ENCODE measurements at regions not wholly inside any gene's neighbourhood (a gene's known extent, or its start where the extent isn't known, plus 50 kb on each side); places are given as distances from the start of the nearest gene placed in this dataset.
"Not testable (repeated sequence)": the region's sequence is repeated elsewhere in the genome, so short reads cannot be mapped to it uniquely, and the experiment has no call there.

GRCh38 chr17:20805751-20806150 lies 226.2 kb downstream of the CDRT15L2 start:
- TF ChIP-seq, protein P1, sequence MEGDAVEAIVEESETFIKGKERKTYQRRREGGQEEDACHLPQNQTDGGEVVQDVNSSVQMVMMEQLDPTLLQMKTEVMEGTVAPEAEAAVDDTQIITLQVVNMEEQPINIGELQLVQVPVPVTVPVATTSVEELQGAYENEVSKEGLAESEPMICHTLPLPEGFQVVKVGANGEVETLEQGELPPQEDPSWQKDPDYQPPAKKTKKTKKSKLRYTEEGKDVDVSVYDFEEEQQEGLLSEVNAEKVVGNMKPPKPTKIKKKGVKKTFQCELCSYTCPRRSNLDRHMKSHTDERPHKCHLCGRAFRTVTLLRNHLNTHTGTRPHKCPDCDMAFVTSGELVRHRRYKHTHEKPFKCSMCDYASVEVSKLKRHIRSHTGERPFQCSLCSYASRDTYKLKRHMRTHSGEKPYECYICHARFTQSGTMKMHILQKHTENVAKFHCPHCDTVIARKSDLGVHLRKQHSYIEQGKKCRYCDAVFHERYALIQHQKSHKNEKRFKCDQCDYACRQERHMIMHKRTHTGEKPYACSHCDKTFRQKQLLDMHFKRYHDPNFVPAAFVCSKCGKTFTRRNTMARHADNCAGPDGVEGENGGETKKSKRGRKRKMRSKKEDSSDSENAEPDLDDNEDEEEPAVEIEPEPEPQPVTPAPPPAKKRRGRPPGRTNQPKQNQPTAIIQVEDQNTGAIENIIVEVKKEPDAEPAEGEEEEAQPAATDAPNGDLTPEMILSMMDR (IDR thresholded peaks at IDR 0.05) = no peak
- Histone ChIP-seq H3K4me3 (ENCODE audit: low read depth, low read length) (no peak overlapping the region), H3K79me2 (no peaks in the 10 kb centered on the region), H2AFZ (no peak overlapping the region), H3K9me3 (ENCODE audit: control insufficient read depth, low read length) (no peaks in the 10 kb centered on the region), H3K9ac (no peak overlapping the region), H3K27ac (no peak overlapping the region), H3K4me1 (no peaks in the 10 kb centered on the region), H3K4me2 (ENCODE audit: low read length) (no peak overlapping the region), H3K36me3 (ENCODE audit: control insufficient read depth, insufficient read depth, low read length) (no peaks in the 10 kb centered on the region), H3K27me3 (ENCODE audit: control insufficient read depth, insufficient read depth, low read length) (no peaks in the 10 kb centered on the region)

- not testable (repeated sequence) for H3K4me3 ChIP-seq (ENCODE audit: low read depth, low read length); H3K4me1 ChIP-seq; H3K36me3 ChIP-seq (ENCODE audit: control insufficient read depth, insufficient read depth, low read length); H3K4me2 ChIP-seq (ENCODE audit: low read length); H3K9me3 ChIP-seq (ENCODE audit: control insufficient read depth, low read length); H3K27me3 ChIP-seq (ENCODE audit: control insufficient read depth, insufficient read depth, low read length); H2AFZ ChIP-seq; H3K9ac ChIP-seq; H3K79me2 ChIP-seq; H3K27ac ChIP-seq
Measured at GRCh38 chr17:20807566-20807965, 228.0 kb downstream of the CDRT15L2 start.

GRCh38 chr17:20815410-20815809 lies 227.4 kb downstream of the USP22 start:
- not testable (repeated sequence) for H3K27me3 ChIP-seq (ENCODE audit: control insufficient read depth, insufficient read depth, low read length); H2AFZ ChIP-seq; H3K9me3 ChIP-seq (ENCODE audit: control insufficient read depth, low read length); H3K4me3 ChIP-seq (ENCODE audit: low read depth, low read length); H3K4me2 ChIP-seq (ENCODE audit: low read length); H3K9ac ChIP-seq; H3K4me1 ChIP-seq; H3K36me3 ChIP-seq (ENCODE audit: control insufficient read depth, insufficient read depth, low read length); H3K27ac ChIP-seq; H3K79me2 ChIP-seq

DNA sequence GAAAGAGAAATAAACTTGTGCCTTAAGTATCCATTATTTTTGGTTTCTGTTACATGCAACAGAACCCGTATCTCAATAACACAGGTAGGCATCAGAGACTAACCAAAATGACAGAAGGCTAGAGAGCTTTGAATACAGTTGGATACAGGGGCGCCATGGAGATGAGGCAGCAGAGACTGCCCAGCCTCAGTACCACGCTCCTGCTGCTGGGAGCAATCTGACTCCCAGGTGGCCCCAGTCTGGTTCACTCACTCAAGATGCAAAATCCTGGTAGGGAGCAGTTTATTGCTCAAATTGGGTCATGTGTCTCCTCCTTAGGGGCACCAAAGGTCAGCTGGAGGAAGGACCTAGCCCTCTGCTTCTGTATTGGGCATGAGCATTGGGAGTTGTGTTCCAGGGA lies 218.9 kb downstream of the USP22 start:
- H3K4me1 ChIP-seq = no peaks in the 10 kb centered on the region
- no peak overlapping the region for H3K27ac ChIP-seq
- H3K9ac ChIP-seq = no peak overlapping the region
- H3K4me2 ChIP-seq (ENCODE audit: low read length) = no peak overlapping the region
- H3K36me3 ChIP-seq (ENCODE audit: control insufficient read depth, insufficient read depth, low read length) = no peaks in the 10 kb centered on the region
- no peaks in the 10 kb centered on the region for H3K79me2 ChIP-seq
- H3K9me3 ChIP-seq (ENCODE audit: control insufficient read depth, low read length) = no peaks in the 10 kb centered on the region
- H3K27me3 ChIP-seq (ENCODE audit: control insufficient read depth, insufficient read depth, low read length) = no peaks in the 10 kb centered on the region
- TF ChIP-seq, protein P1 (IDR thresholded peaks at IDR 0.05) = no peak
- H2AFZ ChIP-seq = no peak overlapping the region
- no peak overlapping the region for H3K4me3 ChIP-seq (ENCODE audit: low read depth, low read length)

DNA sequence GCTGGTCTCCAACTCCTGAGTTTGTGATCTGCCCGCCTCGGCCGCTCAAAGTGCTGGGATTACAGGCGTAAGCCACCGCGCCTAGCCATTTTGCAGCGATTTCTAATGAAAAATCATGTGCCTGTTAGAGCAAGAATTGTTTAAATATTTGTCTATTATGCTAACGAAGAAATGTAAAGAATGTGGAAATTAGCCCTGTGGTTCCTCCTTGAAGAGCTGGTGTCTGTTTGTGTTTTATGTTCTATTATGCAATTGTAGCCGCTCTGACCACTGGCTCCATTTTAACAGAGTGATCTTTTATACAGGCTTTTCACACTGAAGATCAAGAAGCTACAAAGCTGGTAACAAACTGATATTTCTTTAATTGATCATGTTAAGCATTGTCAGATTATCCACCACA lies 217.3 kb downstream of the USP22 start:
- TF ChIP-seq, protein P1 (IDR thresholded peaks at IDR 0.05) = no peak
- Histone ChIP-seq H3K4me1 (no peaks in the 10 kb centered on the region), H3K9me3 (ENCODE audit: control insufficient read depth, low read length) (no peaks in the 10 kb centered on the region), H3K27ac (no peak overlapping the region), H3K4me2 (ENCODE audit: low read length) (no peak overlapping the region), H3K79me2 (no peaks in the 10 kb centered on the region), H3K36me3 (ENCODE audit: control insufficient read depth, insufficient read depth, low read length) (no peaks in the 10 kb centered on the region), H3K4me3 (ENCODE audit: low read depth, low read length) (no peak overlapping the region), H3K9ac (no peak overlapping the region), H3K27me3 (ENCODE audit: control insufficient read depth, insufficient read depth, low read length) (no peaks in the 10 kb centered on the region), H2AFZ (no peak overlapping the region)

DNA sequence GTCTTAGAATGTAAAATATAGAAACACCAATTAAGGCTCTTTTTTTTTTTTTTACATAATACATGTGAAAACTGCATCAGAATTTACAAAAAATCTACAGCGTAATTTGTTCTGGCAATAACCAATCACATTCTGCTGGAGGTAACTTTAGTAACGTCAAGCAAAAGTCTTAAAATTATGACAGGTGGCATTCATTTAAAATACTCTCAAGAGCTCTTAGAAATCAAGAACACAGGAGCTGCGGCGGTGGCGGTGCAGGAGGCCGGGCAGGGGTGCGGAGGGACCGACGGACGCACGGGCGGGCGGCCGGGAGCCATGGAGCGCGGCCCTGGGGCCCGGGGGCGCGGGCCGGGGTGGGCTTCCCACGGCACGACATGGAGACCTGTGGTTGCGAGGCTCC lies 202.4 kb downstream of the USP22 start:
- not testable (repeated sequence) for H2AFZ ChIP-seq; H3K27me3 ChIP-seq (ENCODE audit: control insufficient read depth, insufficient read depth, low read length); H3K4me2 ChIP-seq (ENCODE audit: low read length); H3K9ac ChIP-seq; H3K4me1 ChIP-seq; H3K79me2 ChIP-seq; H3K27ac ChIP-seq; H3K9me3 ChIP-seq (ENCODE audit: control insufficient read depth, low read length); H3K4me3 ChIP-seq (ENCODE audit: low read depth, low read length); H3K36me3 ChIP-seq (ENCODE audit: control insufficient read depth, insufficient read depth, low read length)

DNA sequence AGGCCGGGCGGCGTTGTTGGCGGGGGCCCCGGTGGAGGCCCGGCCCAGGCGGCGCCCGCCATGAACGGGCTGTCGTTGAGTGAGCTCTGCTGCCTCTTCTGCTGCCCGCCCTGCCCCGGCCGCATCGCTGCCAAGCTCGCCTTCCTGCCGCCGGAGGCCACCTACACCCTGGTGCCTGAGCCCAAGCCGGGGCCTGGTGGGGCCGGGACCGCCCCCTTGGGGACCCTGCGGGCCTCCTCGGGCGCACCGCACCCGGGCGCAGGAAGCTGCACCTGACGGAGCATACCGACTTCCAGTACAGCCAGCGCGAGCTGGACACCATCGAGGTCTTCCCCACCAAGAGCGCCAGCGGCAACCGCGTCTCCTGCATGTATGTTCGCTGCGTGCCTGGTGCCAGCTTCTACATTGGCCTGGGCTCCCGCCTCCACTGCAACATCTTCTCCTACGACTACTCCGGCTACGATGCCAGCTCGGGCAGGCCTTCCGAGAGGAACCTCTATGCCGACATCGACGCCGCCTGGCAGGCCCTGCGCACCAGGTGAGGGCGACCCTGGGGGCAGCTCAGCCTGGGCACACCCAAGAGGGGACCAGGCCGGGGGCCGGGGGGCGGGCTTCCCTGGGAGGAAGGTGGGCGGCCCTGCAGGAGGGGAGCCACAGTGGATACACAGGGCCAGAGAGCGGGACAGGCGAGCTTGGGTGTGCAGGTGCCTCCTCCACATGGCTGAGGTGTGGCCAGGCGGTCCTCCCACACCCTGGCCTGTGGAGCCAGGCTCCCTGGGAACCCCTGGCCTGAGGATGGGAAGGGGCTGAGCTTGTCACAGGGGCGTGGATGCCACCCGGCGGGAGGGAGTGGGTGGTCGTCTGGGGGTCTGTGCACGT lies 201.6 kb downstream of the USP22 start:
- not testable (repeated sequence) for H3K79me2 ChIP-seq; H3K4me2 ChIP-seq (ENCODE audit: low read length); H3K4me1 ChIP-seq; H3K9ac ChIP-seq; H3K4me3 ChIP-seq (ENCODE audit: low read depth, low read length); H3K9me3 ChIP-seq (ENCODE audit: control insufficient read depth, low read length); H2AFZ ChIP-seq; H3K27ac ChIP-seq; H3K27me3 ChIP-seq (ENCODE audit: control insufficient read depth, insufficient read depth, low read length); H3K36me3 ChIP-seq (ENCODE audit: control insufficient read depth, insufficient read depth, low read length)

DNA sequence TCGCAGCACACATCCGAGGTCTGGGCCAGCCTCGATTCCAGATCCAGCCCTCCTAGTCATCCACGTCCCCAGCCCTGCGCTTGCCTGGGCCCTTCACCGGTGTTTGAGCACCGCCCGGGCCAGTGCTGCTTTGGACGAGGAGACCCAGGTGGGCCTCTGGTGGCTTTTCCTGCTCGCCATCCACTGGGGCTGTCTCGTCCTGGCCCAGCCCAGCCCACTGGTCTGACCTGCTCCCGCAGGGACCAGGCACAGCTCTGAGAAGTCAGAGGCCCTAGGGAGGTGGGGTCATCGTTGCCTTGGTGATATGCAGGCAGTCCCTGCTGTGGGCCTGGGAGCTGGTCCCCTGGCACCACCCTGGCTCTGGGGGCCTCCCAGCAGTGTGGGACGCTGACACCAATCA lies 200.8 kb downstream of the USP22 start:
- not testable (repeated sequence) for H2AFZ ChIP-seq; H3K9ac ChIP-seq; H3K27me3 ChIP-seq (ENCODE audit: control insufficient read depth, insufficient read depth, low read length); H3K4me2 ChIP-seq (ENCODE audit: low read length); H3K4me1 ChIP-seq; H3K9me3 ChIP-seq (ENCODE audit: control insufficient read depth, low read length); H3K4me3 ChIP-seq (ENCODE audit: low read depth, low read length); H3K79me2 ChIP-seq; H3K27ac ChIP-seq; H3K36me3 ChIP-seq (ENCODE audit: control insufficient read depth, insufficient read depth, low read length)

DNA sequence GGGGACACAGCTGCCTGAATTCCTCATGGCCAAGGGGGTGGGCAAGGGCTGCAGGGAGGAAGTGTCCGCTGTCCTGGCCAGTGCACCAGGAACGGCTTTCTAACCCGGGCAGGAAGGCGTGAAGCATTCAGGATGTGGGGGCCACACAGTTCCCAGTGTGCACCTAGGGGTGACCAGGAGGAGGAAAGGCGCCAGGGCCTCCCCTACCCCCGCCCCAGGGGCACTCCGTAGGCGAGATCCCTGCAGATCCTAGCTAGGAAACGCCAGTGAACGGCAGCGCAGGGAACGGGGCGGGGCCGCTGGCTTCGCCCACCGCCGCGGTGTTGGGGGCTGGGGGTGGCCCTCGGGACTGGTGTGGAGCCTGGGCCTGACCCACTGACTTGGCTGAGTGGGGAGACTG lies 199.6 kb downstream of the USP22 start:
- not testable (repeated sequence) for H3K4me3 ChIP-seq (ENCODE audit: low read depth, low read length); H3K79me2 ChIP-seq; H3K27ac ChIP-seq; H2AFZ ChIP-seq; H3K36me3 ChIP-seq (ENCODE audit: control insufficient read depth, insufficient read depth, low read length); H3K9ac ChIP-seq; H3K4me1 ChIP-seq; H3K9me3 ChIP-seq (ENCODE audit: control insufficient read depth, low read length); H3K27me3 ChIP-seq (ENCODE audit: control insufficient read depth, insufficient read depth, low read length); H3K4me2 ChIP-seq (ENCODE audit: low read length)
